ENCODE measurements at regions not wholly inside any gene's neighbourhood (a gene's known extent, or its start where the extent isn't known, plus 50 kb on each side); places are given as distances from the start of the nearest gene placed in this dataset.

DNA sequence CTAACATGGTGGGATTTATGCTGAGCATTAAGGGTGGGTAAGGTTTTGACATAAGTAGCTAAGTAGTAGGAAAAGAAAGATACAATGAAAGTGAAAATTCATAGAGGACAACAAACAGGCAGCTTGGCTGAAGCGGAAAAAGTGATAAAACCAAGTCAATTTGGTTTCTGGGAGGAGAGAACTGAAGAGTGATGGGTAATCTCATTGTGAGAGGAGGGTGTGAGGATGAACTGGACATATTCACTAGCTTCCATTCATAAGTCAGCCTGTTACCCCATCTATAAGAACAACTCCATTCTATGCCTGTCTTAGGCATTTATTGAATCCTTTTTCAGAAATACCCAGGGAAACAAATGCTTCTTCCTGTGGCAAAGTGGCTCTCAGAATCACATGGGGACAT lies 67.1 kb upstream of the BBX start:
- TF ChIP-seq RAD21 (IDR thresholded peaks at IDR 0.05; ENCODE audit: low read length) (no peak), EP300 (IDR thresholded peaks at IDR 0.05; ENCODE audit: borderline replicate concordance in 1 of 2, low read depth in 1 of 2, low read length in 1 of 2) (no peak), YY1 (IDR thresholded peaks at IDR 0.05; ENCODE audit: low read depth) (no peak), MXI1 (IDR thresholded peaks at IDR 0.05; ENCODE audit: low read depth, low read length) (no peak), EZH2phosphoT487 (IDR thresholded peaks at IDR 0.05; ENCODE audit: borderline replicate concordance, low read depth) (no peak), RFX5 (IDR thresholded peaks at IDR 0.05; ENCODE audit: low read length) (no peak)
- TF ChIP-seq, protein P1, sequence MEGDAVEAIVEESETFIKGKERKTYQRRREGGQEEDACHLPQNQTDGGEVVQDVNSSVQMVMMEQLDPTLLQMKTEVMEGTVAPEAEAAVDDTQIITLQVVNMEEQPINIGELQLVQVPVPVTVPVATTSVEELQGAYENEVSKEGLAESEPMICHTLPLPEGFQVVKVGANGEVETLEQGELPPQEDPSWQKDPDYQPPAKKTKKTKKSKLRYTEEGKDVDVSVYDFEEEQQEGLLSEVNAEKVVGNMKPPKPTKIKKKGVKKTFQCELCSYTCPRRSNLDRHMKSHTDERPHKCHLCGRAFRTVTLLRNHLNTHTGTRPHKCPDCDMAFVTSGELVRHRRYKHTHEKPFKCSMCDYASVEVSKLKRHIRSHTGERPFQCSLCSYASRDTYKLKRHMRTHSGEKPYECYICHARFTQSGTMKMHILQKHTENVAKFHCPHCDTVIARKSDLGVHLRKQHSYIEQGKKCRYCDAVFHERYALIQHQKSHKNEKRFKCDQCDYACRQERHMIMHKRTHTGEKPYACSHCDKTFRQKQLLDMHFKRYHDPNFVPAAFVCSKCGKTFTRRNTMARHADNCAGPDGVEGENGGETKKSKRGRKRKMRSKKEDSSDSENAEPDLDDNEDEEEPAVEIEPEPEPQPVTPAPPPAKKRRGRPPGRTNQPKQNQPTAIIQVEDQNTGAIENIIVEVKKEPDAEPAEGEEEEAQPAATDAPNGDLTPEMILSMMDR (IDR thresholded peaks at IDR 0.05) = no peak
- TF ChIP-seq, protein P2, sequence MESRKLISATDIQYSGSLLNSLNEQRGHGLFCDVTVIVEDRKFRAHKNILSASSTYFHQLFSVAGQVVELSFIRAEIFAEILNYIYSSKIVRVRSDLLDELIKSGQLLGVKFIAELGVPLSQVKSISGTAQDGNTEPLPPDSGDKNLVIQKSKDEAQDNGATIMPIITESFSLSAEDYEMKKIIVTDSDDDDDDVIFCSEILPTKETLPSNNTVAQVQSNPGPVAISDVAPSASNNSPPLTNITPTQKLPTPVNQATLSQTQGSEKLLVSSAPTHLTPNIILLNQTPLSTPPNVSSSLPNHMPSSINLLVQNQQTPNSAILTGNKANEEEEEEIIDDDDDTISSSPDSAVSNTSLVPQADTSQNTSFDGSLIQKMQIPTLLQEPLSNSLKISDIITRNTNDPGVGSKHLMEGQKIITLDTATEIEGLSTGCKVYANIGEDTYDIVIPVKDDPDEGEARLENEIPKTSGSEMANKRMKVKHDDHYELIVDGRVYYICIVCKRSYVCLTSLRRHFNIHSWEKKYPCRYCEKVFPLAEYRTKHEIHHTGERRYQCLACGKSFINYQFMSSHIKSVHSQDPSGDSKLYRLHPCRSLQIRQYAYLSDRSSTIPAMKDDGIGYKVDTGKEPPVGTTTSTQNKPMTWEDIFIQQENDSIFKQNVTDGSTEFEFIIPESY (IDR thresholded peaks at IDR 0.05; ENCODE audit: borderline replicate concordance, low read depth) = no peak

All from SK-N-SH (cell line).